GM19328 (cell line): ENCODE measurements at regions not wholly inside any gene's neighbourhood (a gene's known extent, or its start where the extent isn't known, plus 50 kb on each side); places are given as distances from the start of the nearest gene placed in this dataset.

Experiments used
- ATAC-seq: cut with Tn5 transposase; IDR thresholded peaks from one replicate; pipeline ENCODE4 v1.9.1; 2021; ENCODE audit warnings: mild to moderate bottlenecking, moderate library complexity; ENCODE audit not compliant: unreplicated experiment

- ATAC-seq: peak; percentile 98
Observed at GRCh38 chr3:177426878-177427495, 229.7 kb upstream of the TBL1XR1 start.

DNA sequence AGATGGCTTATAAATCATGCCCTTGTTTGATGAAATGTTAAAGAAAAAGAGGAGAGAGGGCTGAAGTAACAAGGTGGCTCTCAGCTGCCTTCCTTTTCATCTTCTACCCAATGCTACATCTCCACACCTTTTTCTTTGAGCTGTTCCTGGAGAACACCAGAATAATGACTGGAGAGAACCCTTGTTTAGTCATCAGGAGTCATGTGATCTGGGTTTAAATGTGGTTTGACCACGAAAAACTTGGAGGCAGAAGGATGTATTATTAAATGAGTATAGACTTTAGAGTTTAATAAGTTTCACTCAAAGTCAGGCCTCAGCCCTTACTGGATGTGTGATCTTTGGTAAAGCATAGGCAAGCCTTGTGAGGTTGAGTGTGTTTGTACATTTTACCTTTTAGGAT is 230.3 kb upstream of the TBL1XR1 start:
- ATAC-seq: no peak

DNA sequence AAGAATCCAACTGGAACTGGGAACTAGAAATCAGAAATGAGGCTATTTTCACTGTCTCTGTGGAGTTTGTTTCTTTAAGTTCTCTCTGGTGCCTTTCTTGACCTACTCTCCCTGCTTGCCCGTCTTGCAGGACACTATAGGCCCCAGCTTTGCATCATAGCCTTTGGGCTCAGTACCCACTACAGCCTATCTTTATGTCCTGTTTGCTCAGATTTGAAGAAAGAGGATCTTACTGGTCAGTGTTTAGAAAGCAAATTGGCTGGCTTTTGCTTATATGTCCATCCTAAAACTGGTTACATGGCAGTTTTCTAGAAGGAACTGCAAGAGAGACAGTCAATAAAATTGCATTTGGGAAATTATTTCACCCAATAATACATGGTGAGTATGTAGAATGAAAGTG is 231.8 kb upstream of the TBL1XR1 start:
- no peak for ATAC-seq

- ATAC-seq: no peak
Observed at GRCh38 chr3:177429771-177430170, 232.5 kb upstream of the TBL1XR1 start.

GRCh38 chr3:177430653-177431052 is 233.4 kb upstream of the TBL1XR1 start:
- ATAC-seq: no peak

DNA sequence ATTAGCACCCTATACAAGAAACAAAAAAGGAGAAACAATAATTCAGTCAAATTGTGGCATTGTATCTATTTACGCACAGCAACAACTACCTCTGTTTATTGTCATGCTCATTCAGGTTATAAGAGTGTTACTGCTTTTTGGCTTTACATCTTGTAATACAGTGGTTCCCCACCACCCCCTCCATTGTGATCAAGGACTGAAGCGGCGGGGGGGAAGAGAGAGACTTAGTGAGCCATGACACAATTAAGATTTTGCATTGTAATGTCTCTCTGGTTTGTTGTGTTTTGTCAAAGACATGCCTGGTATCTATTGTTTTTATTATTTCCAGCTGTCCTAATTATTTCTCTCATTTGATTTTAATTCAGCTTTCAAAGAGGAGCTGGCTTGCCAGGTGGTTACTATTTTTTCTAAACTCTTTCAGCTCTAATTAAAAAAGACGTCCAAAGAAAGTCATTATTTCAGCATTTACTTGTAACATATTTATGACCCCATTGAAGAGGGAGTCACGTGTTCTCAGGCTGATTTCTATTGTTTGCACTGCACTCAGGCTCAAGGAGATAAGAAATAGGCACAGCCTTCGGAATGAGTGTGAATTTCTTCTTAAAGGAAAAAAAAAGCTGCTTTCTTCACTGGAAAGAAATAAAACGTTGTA is 234.4 kb upstream of the TBL1XR1 start:
- no peak for ATAC-seq

DNA sequence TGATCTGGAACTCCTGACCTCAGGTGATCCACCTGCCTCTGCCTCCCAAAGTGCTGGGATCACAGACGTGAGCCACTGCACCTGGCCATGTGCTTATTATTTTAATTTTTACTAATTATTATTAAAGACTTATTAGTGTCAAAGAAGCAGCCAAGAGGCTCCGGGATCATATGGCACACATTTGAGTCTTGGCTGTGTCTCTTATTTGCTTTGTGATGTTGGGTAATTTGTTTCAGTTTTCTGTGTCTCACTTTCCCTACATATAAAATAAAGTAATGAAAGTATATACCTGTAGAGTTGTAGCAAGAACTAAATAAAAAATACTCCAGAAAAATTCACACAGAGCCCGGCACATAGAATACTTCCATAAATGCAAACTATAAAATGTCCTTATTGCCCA is 238.0 kb upstream of the TBL1XR1 start:
- ATAC-seq: no peak

- ATAC-seq: no peak
Observed at GRCh38 chr3:177437513-177438337, 240.4 kb upstream of the TBL1XR1 start.

- no peak for ATAC-seq
Observed at GRCh38 chr3:177438596-177439220, 241.4 kb upstream of the TBL1XR1 start.

GRCh38 chr3:177439694-177440269 is 242.5 kb upstream of the TBL1XR1 start:
- no peak for ATAC-seq

- ATAC-seq: no peak
Observed at GRCh38 chr3:177440456-177441104, 243.3 kb upstream of the TBL1XR1 start.

GRCh38 chr3:177441276-177441812 is 244.1 kb upstream of the TBL1XR1 start:
- no peak for ATAC-seq

DNA sequence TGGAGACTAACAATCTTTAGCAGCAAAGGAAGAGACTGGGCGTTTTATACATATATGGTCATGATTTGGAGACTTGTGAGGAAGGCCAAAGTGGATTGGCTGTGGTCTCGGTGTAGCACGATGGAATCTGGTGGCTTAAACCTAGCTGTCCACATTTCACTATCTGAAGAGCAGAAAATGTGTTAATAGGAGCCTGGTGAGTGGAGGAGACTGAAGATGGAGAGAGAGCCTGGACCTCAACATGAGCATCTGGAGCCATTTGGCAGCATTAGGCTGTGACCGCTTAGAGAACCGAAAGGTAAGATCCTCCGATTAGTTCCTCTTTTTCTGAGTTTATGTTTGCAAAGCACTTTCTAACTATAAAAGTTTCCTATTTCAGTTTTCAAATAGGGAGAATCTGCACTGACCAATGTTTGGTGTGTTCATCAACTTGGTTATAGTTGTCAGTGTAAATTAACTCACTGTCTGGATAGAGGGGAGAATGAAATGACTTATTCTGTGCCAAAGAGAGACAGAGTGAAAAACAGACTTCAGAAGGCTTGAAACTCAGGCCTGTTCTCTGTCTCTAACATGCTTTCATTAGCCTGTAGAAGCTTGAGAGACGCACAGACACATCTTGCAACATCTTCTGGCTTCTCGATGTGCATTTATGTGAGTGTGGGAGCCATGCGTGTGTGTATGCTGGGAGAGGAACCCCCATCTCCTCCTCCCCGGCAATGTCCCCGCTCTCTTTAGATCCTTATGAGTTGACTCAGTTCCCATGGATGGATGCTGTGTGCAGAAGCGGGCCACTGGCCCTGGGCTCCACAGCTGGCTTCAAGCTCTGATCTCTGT is 244.7 kb upstream of the TBL1XR1 start:
- ATAC-seq: peak; percentile 98

GRCh38 chr3:177443469-177443868 is 246.2 kb upstream of the TBL1XR1 start:
- ATAC-seq: no peak

GRCh38 chr3:177444696-177445095 is 247.4 kb upstream of the TBL1XR1 start:
- ATAC-seq: no peak

DNA sequence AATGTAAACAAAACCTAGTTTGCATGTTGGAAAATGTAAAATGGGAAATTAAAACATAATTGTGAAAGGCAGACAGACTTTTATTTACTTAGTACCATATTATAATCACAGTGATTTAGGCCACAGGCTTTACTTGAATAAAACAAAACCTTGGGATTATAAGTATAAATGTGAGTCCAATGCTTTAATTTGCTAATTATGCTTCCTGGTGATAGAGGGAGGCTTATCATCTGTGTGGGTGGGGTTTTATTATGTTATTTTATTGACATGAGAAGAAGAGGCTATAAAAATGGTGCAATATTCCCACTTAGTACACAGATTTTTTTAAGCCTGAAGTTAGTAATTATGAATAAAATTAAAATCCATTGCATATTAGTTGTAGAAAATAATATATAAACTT is 248.3 kb upstream of the TBL1XR1 start:
- ATAC-seq: no peak

DNA sequence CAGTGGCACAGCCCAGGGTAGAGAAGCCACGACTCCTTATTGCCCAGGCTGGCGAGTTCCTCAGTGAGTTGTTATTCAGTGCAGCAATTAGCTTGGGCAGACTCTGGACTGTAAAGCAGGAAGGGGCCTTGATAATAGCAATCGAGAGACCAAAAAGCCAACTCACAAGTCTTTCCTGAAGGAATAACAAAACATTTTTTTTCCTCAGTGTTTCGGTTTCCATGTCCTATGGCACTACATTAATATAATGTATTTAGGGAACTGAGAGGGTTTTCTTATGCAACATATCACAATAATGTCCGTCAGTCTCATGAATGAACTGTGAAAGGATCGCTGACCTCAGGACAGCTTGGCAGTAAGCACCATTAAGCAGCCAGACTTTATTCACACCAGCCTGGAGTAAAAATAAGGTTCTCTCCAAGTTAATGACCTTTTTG is 248.9 kb upstream of the TBL1XR1 start:
- ATAC-seq: no peak

- no peak for ATAC-seq
Observed at GRCh38 chr3:177447938-177448337, 250.7 kb upstream of the TBL1XR1 start.

DNA sequence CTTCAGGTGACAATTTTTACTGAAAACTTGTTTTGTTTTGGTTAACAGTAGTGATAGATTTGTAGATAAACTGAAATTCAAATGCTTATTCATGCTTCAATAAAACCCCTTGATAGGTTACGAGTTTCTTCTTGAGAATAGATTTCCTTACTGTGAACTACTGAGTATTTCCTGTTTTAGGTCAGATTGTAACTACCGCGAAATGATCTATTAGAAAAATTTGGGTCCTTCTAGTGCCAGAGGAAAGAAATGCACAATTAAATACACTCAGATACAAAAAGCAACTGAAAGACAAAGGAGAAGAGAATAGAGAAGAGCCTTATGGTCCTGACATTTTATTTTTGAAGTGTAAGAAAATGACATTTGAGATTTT is 251.7 kb upstream of the TBL1XR1 start:
- peak; percentile 27 for ATAC-seq
